Loucy (cell line): ENCODE measurements at regions not wholly inside any gene's neighbourhood (a gene's known extent, or its start where the extent isn't known, plus 50 kb on each side); places are given as distances from the start of the nearest gene placed in this dataset.

Source experiments
- CTCF ChIP-seq: fragments of 200-600 bp; sonication (generic); conservative IDR thresholded peaks from 2 replicates; pipeline ENCODE4 v1.5.1; 2014; ENCODE audit warnings: mild to moderate bottlenecking, antibody characterized with exemption, low read length
- EZH2phosphoT487 ChIP-seq: fragments of 200-600 bp; IDR thresholded peaks from 2 replicates; pipeline ENCODE4 v1.6.1; 2018; ENCODE audit warnings: antibody characterized with exemption, mild to moderate bottlenecking, moderate library complexity, borderline replicate concordance

- TF ChIP-seq CTCF (no peak), EZH2phosphoT487 (no peak)
Observed at GRCh38 chr4:133452678-133453077, 303.6 kb downstream of the PCDH10 start.
